K562 (cell line): ENCODE measurements at regions not wholly inside any gene's neighbourhood (a gene's known extent, or its start where the extent isn't known, plus 50 kb on each side); places are given as distances from the start of the nearest gene placed in this dataset.

Experiments used
- ATAC-seq: fragments of 200-7000 bp; cut with Tn5 transposase; 3 replicates; pipeline ENCODE4 v1.9.1; 2020; ENCODE audit warnings: moderate library complexity
- BruUV-seq: library from RNA; stranded (reverse); fragments of 400-500 nt; replicated peaks from 2 replicates; lab custom pipeline; 2021; lab: Mats Ljungman, UMichigan
- CTCF ChIA-PET: fragments of 300-600 bp; formaldehyde crosslinking; extraction: SDS; loops from one replicate; lab custom pipeline; 2021; ENCODE audit warnings: low intra/inter-chr PET ratio; lab: Yijun Ruan, JAX
- POLR2A ChIA-PET: fragments of 300-600, 350-650 bp; sonication (Branson Sonifier 250); formaldehyde crosslinking; extraction: SDS; loops from one replicate; lab custom pipeline; 2021; ENCODE audit warnings: antibody characterized with exemption, inconsistent platforms; lab: Yijun Ruan, JAX
- DNase-seq, 4 experiments: peaks; one replicate each; pipeline versions ENCODE4 v3.0.0 to v3.0.0-alpha.2; 2011 to 2018; ENCODE audit warnings: low spot score in 3 of 4, mixed read lengths in 3 of 4; ENCODE audit errors: extremely low read depth in 1 of 4
- FAIRE-seq: peaks from 2 replicates; lab custom pipeline; 2011; peaks lifted over from hg19 to GRCh38; lab: Jason Lieb, UNC
- H2AFZ ChIP-seq: 2 replicates; pipeline ENCODE4 v1.6.0; 2011; ENCODE audit warnings: low read depth, low read length, control low read depth, inconsistent platforms
- H3K27ac ChIP-seq: fragments of 200-600 bp; 3 replicates; pipeline ENCODE4 v1.8.0; 2011; ENCODE audit warnings: low read depth, mild to moderate bottlenecking, control low read depth, inconsistent platforms, low read length, moderate library complexity, mixed read lengths; ENCODE audit errors: extremely low read depth
- H3K27me3 ChIP-seq, 2 experiments: fragments of 300-600 bp in 1 of 2; 2 replicates in 1 of 2; 3 replicates in 1 of 2; pipeline versions ENCODE4 v1.6.0 to v1.8.0; 2011; ENCODE audit warnings: inconsistent platforms in 2 of 2, low read length in 2 of 2, mild to moderate bottlenecking in 1 of 2, mixed read lengths in 1 of 2, moderate library complexity in 1 of 2; ENCODE audit not compliant: control insufficient read depth in 2 of 2, insufficient read depth in 2 of 2
- H3K36me3 ChIP-seq: fragments of 300-600 bp; 3 replicates; pipeline ENCODE4 v1.8.0; 2011; ENCODE audit warnings: mild to moderate bottlenecking, low read length, inconsistent platforms; ENCODE audit not compliant: control insufficient read depth, insufficient read depth
- H3K4me1 ChIP-seq, 2 experiments: fragments of 200-600 bp in 1 of 2; replicated peaks in 1 of 2; 2 replicates in 1 of 2; 3 replicates in 1 of 2; pipeline versions ENCODE4 v1.5.1 to v1.8.0; 2011; ENCODE audit warnings: inconsistent platforms in 2 of 2, low read length in 2 of 2, mild to moderate bottlenecking in 1 of 2, mixed read lengths in 1 of 2, moderate library complexity in 1 of 2; ENCODE audit not compliant: control insufficient read depth in 2 of 2, insufficient read depth in 2 of 2
- H3K4me2 ChIP-seq: 2 replicates; pipeline ENCODE4 v1.6.1; 2011; ENCODE audit warnings: low read length, control low read depth, inconsistent platforms, mixed read lengths; ENCODE audit not compliant: insufficient read depth
- H3K4me3 ChIP-seq: fragments of 200-600 bp; sonication (generic), shearing (Covaris generic); 2 replicates; pipeline ENCODE4 v1.5.1; 2016; ENCODE audit warnings: control low read depth, inconsistent platforms
- H3K79me2 ChIP-seq: fragments of 200-600 bp; 3 replicates; pipeline ENCODE4 v1.8.0; 2011; ENCODE audit warnings: low read length, inconsistent platforms; ENCODE audit not compliant: control insufficient read depth, insufficient read depth
- H3K9ac ChIP-seq, 2 experiments: 2 replicates each; pipeline versions ENCODE4 v1.6.0 to v1.6.1; 2011; ENCODE audit warnings: low read depth in 2 of 2, low read length in 2 of 2, control low read depth in 1 of 2, inconsistent platforms in 1 of 2, mild to moderate bottlenecking in 1 of 2, mixed read lengths in 1 of 2; ENCODE audit not compliant: insufficient read depth in 1 of 2
- H3K9me1 ChIP-seq: one replicate; pipeline ENCODE4 v1.6.0; 2011; ENCODE audit warnings: inconsistent platforms, mild to moderate bottlenecking, low read length, moderate library complexity; ENCODE audit not compliant: control insufficient read depth, insufficient read depth
- H3K9me3 ChIP-seq: replicated peaks from 2 replicates; pipeline ENCODE4 v1.5.1; 2011; ENCODE audit warnings: low read depth, low read length, inconsistent platforms; ENCODE audit not compliant: control insufficient read depth, insufficient read depth
- H4K20me1 ChIP-seq: replicated peaks from 2 replicates; pipeline ENCODE4 v1.6.1; 2011; ENCODE audit warnings: low read length, inconsistent platforms, mixed read lengths; ENCODE audit not compliant: control insufficient read depth, insufficient read depth
- CEBPG ChIP-seq, 3 experiments: fragments of 200-800 bp in 1 of 3; sonication (Bioruptor generic) in 1 of 3; sonication (generic) in 1 of 3; formaldehyde crosslinking in 1 of 3; IDR thresholded peaks in 2 of 3; conservative IDR thresholded peaks in 1 of 3; 2 replicates each; pipeline versions ENCODE4 v1.6.1 to v1.8.0; 2016 to 2022; ENCODE audit warnings: missing compliant biosample characterization in 2 of 3, missing genetic modification characterization in 2 of 3, mild to moderate bottlenecking in 1 of 3, missing genetic modification reagents in 1 of 3
- CGGBP1 ChIP-seq: fragments of 250-450 bp; sonication (Bioruptor Pico); IDR thresholded peaks from 2 replicates; pipeline ENCODE4 v1.9.0; 2021; ENCODE audit warnings: mild to moderate bottlenecking
- LCOR ChIP-seq: sonication (generic); formaldehyde crosslinking; IDR thresholded peaks from 2 replicates; pipeline ENCODE4 v1.8.0; 2022; ENCODE audit warnings: mild to moderate bottlenecking, missing genetic modification reagents
- MEF2D ChIP-seq: conservative IDR thresholded peaks from 2 replicates; pipeline ENCODE4 v1.6.1; 2016; ENCODE audit warnings: low read depth, missing genetic modification characterization, missing compliant biosample characterization
- NELFE ChIP-seq: IDR thresholded peaks from 2 replicates; pipeline ENCODE4 v1.6.1; 2011; ENCODE audit warnings: mild to moderate bottlenecking; ENCODE audit not compliant: insufficient read depth, insufficient read length
- SMAD1 ChIP-seq: fragments of 150-350 bp; IDR thresholded peaks from 2 replicates; pipeline ENCODE4 v1.6.1; 2014; ENCODE audit warnings: low read length, low read depth; ENCODE audit not compliant: partially characterized antibody
- SMARCE1 ChIP-seq: fragments of 450-650 bp; IDR thresholded peaks from 2 replicates; pipeline ENCODE4 v1.7.1; 2016; ENCODE audit warnings: mild to moderate bottlenecking
- ZNF77 ChIP-seq: fragments of 250-450 bp; sonication (Bioruptor Pico); IDR thresholded peaks from 2 replicates; pipeline ENCODE4 v1.5.0; 2020
- WGBS: fragments of 100-300 bp; shearing (Covaris generic); methylation state at CpG from one replicate; pipeline ENCODE4 v1.1.6; 2016; ENCODE audit warnings: low coverage, mixed read lengths; ENCODE audit not compliant: insufficient coverage; ENCODE audit errors: missing lambda C conversion rate; 5-methylcytosine and 5-hydroxymethylcytosine counted together
- in situ Hi-C: fragments of 300-500 bp; cut with MboI; formaldehyde crosslinking; loops from 4 replicates; pipeline ENCODE4 v1.15.0; 2018; ENCODE audit warnings: inconsistent platforms, mixed read lengths
- intact Hi-C: fragments of 100-400 bp; cut with micrococcal nuclease; formaldehyde crosslinking; loops from 2 replicates; pipeline ENCODE4 v1.14.2; 2022
- TF ChIP-seq, protein P1 (sequence below): fragments of 250-450 bp; sonication (Bioruptor Pico); IDR thresholded peaks from 2 replicates; pipeline ENCODE4 v1.5.0; 2021; ENCODE audit warnings: mild to moderate bottlenecking, moderate library complexity

GRCh38 chr20:52823303-52823702 lies 148.9 kb upstream of the TSHZ2 start (continued):
- TF ChIP-seq CGGBP1 (CRISPR knock-in tag) (no peak), MEF2D (tag) (no peak), LCOR (no peak)
- TF ChIP-seq, protein P1, sequence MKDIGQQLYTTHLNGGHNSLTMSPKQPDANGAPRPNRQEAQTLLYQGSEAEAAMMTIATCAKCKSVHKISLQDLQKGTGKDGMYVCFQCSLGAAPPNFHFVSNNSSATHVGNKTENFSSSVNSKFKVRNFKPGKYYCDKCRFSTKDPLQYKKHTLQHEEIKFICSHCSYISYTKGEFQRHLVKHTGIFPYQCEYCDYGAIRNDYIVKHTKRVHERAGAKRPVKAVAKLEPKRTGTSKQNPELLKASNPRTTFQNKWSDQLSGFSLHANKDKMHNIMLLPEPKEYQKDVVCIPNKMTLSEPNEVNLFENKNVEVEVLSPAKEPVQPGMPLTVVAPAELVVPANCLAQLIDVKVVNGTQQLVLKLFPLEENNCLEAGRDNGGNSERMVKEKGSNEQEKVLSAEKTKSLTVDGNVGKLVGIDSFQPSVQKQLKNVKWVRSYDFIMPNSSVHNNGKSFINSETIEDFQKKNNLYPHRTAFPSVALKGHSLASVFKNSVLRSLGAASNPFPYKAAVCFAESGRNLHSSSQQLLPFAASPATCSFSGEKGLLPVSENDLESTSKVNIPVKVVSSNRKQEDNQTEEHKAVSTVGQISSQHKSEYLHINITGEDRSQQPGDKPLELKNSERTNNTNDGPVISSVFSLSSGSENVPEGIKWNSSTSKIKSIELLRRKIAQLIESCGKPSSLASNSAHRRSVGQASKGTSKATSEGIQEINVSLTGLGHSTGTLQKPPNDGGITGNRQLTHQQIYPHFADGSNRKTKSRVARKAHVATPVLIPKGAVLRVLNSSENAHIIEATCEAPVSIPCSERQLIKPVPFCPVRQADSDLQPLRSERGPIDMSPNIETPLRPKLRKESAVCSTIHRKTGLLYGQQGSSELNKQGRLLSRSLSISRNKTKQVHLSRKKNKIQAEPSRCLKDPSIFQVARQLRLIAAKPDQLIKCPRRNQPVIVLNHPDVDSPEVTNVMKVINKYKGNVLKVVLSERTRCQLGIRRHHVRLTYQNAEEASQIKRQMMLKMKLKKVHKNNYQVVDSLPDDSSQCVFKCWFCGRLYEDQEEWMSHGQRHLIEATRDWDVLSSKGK (CRISPR knock-in tag) = no peak
- TF ChIP-seq, all 486 proteins: peak for 0

DNA sequence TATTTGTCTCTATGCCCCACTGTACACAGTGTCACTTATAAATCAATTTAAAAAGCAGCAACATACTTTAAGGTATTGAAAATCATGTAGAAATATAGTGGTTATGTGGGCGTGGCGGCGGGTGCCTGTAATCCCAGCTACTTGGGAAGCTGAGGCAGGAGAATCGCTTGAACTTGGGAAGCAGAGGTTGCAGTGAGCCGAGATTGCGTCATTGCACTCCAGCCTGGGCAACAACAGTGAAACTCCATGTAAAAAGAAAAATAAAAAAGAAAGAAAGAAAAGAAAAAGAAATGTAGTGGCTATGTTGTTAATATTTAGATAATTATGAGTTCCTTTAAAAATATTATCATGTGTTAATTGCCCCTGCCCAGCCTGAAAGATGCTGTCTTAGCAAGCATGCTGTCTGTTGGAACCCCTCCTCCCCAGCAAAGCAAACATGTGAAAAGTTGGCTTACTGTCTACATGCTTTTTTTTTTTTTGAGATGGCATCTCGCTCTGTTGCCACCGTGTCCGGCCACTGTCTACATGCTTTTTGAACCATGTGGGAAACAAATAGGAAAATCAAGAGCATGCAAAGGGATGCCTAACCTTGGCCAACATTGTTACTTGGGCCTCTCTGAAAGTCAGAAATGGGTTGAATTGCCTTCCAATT lies 151.4 kb upstream of the TSHZ2 start:
- TF ChIP-seq NELFE (no peak), ZNF77 (CRISPR knock-in tag) (no peak), SMARCE1 (no peak), CEBPG (CRISPR knock-in tag; IDR thresholded peaks at IDR 0.05) (no peak), CEBPG (tag; conservative IDR thresholded peaks at IDR 0.05 in 1 of 2, IDR thresholded peaks at IDR 0.05 in 1 of 2) (peak in 1 of 2 experiments; percentile 22; a peak in 1 of 4 replicates), SMAD1 (no peak)
- DNase-seq (no peak), ATAC-seq (no peak), FAIRE-seq (no peak)
- Histone ChIP-seq H3K9me3 (no peaks in the 10 kb centered on the region), H3K27ac (no peak overlapping the region), H4K20me1 (no peaks in the 10 kb centered on the region), H3K79me2 (no peaks in the 10 kb centered on the region), H3K36me3 (no peaks in the 10 kb centered on the region), H3K9ac (no peak overlapping the region), H3K9me1 (no peaks in the 10 kb centered on the region), H3K4me3 (no peak overlapping the region), H3K27me3 (no peaks in the 10 kb centered on the region), H3K4me2 (no peak overlapping the region), H3K4me1 (no peaks in the 10 kb centered on the region), H2AFZ (no peak overlapping the region)
- ChIA-PET POLR2A (no interaction called here), CTCF (no interaction called here)
- under 1% methylated on average over 9 of the region's 9 CpGs for WGBS
- intact Hi-C loops = no loop called here
- in situ Hi-C loops = no loop called here
- BruUV-seq = no TSS peak
